Transverse colon (tissue), 4 donors: ENCODE measurements at regions not wholly inside any gene's neighbourhood (a gene's known extent, or its start where the extent isn't known, plus 50 kb on each side); places are given as distances from the start of the nearest gene placed in this dataset.

Experiments used
- DNase-seq: peaks from one replicate; pipeline ENCODE4 v3.0.0-alpha.2; 2019
- H3K27ac ChIP-seq, 4 donors: fragments of 200-600 bp; sonication (generic); 2 replicates each; pipeline ENCODE4 v1.5.1; 2016 to 2018; ENCODE audit warnings: inconsistent platforms in 4 of 4
- H3K27me3 ChIP-seq: fragments of 200-600 bp; sonication (generic); 2 replicates; pipeline ENCODE4 v1.5.1; 2017; ENCODE audit warnings: inconsistent platforms
- H3K36me3 ChIP-seq, 4 donors: fragments of 200-600 bp; sonication (generic); 2 replicates each; pipeline ENCODE4 v1.5.1; 2017 to 2019; ENCODE audit warnings: inconsistent platforms in 4 of 4
- H3K4me1 ChIP-seq, 4 donors: fragments of 200-600 bp; sonication (generic); 2 replicates each; pipeline ENCODE4 v1.5.1; 2017 to 2020; ENCODE audit warnings: inconsistent platforms in 4 of 4
- H3K4me3 ChIP-seq, 4 donors: fragments of 200-600 bp; sonication (generic); 1 replicate in 1 of 4; 2 replicates in 3 of 4; pipeline versions ENCODE4 v1.5.1 to v1.6.1; 2017 to 2019; ENCODE audit warnings: inconsistent platforms in 4 of 4
- H3K9me3 ChIP-seq, 2 donors: fragments of 200-600 bp; sonication (generic); 2 replicates each; pipeline ENCODE4 v1.5.1; 2017 to 2019; ENCODE audit warnings: inconsistent platforms in 2 of 2
- CTCF ChIP-seq, 5 experiments: fragments of 200-600 bp in 3 of 5; fragments of 450-650 bp in 2 of 5; sonication (generic) in 3 of 5; IDR thresholded peaks; 1 replicate in 2 of 5; 2 replicates in 3 of 5; pipeline ENCODE4 v1.5.1; 2016 to 2017; ENCODE audit warnings: antibody characterized with exemption in 5 of 5, inconsistent platforms in 3 of 5, mild to moderate bottlenecking in 2 of 5, moderate library complexity in 1 of 5
- EP300 ChIP-seq: sonication (generic); formaldehyde crosslinking; IDR thresholded peaks from one replicate; pipeline ENCODE4 v1.6.1; 2017; ENCODE audit warnings: antibody characterized with exemption, low read depth
- POLR2A ChIP-seq: fragments of 450-650 bp; IDR thresholded peaks from one replicate; pipeline ENCODE4 v1.6.1; 2016; ENCODE audit warnings: antibody characterized with exemption, mild to moderate bottlenecking, moderate library complexity
- POLR2AphosphoS5 ChIP-seq, 3 donors: sonication (generic); formaldehyde crosslinking; IDR thresholded peaks; one replicate each; pipeline ENCODE4 v1.6.1; 2016; ENCODE audit warnings: antibody characterized with exemption in 3 of 3
- WGBS, 2 donors: methylation state at CpG; one replicate each; pipeline ENCODE4 v1.1.5; 2018; ENCODE audit warnings: low coverage in 1 of 2; 5-methylcytosine and 5-hydroxymethylcytosine counted together
- in situ Hi-C, 4 donors: fragments of 200-750 bp; cut with MboI; loops; one replicate each; pipeline versions ENCODE4 v1.15.0 to v1.15.1; 2017; ENCODE audit warnings: low sequenced_read_pairs in 3 of 4, low pct_ligation_motif_present in 1 of 4, low pct_unique_long_range_greater_than_20kb in 1 of 4
- intact Hi-C: fragments of 100-400 bp; cut with DNase I; formaldehyde crosslinking; loops from one replicate; pipeline ENCODE4 v1.15.1; 2023; ENCODE audit warnings: low total_unique reads

GRCh38 chr15:97053635-97054034 lies 723.1 kb downstream of the NR2F2 start:
- TF ChIP-seq POLR2AphosphoS5 (IDR thresholded peaks at IDR 0.05) (no peak), EP300 (no peak), POLR2A (no peak), CTCF (IDR thresholded peaks at IDR 0.05) (no peak)
- no peak for DNase-seq
- no peak overlapping the region for H3K4me3 ChIP-seq
- no peaks in the 10 kb centered on the region for H3K4me1 ChIP-seq
- 36 to 56% methylated on average over 1 to 2 of the region's 2 CpGs for WGBS, 2 donors
- no peak overlapping the region for H3K27ac ChIP-seq
- intact Hi-C loops, result no loop called here
- in situ Hi-C loops, result no loop called here
- no peaks in the 10 kb centered on the region for H3K27me3 ChIP-seq
- no peaks in the 10 kb centered on the region for H3K36me3 ChIP-seq
- no peaks in the 10 kb centered on the region for H3K9me3 ChIP-seq

- DNase-seq, result no peak
- H3K9me3 ChIP-seq, result no peaks in the 10 kb centered on the region
- no peak for TF ChIP-seq POLR2AphosphoS5 (IDR thresholded peaks at IDR 0.05)
- 89 to 94% methylated on average over 4 to 6 of the region's 6 CpGs for WGBS, 2 donors
- no peaks in the 10 kb centered on the region for H3K36me3 ChIP-seq
- intact Hi-C loops (no loop called here), in situ Hi-C loops (no loop called here)
- H3K27ac ChIP-seq, result no peak overlapping the region
- H3K4me3 ChIP-seq, result no peak overlapping the region
- no peaks in the 10 kb centered on the region for H3K4me1 ChIP-seq
- H3K27me3 ChIP-seq, result no peaks in the 10 kb centered on the region
These were observed 727.0 kb downstream of the NR2F2 start for GRCh38 chr15:97057503-97057902.

- no peak for TF ChIP-seq POLR2AphosphoS5 (IDR thresholded peaks at IDR 0.05)
- no peak for TF ChIP-seq POLR2A
- TF ChIP-seq EP300, result no peak
- TF ChIP-seq CTCF (IDR thresholded peaks at IDR 0.05), result no peak
- Histone ChIP-seq H3K4me1 (no peaks in the 10 kb centered on the region), H3K27me3 (no peaks in the 10 kb centered on the region), H3K4me3 (no peak overlapping the region), H3K36me3 (no peaks in the 10 kb centered on the region), H3K27ac (no peak overlapping the region), H3K9me3 (no peaks in the 10 kb centered on the region)
- intact Hi-C loops (no loop called here), in situ Hi-C loops (no loop called here)
- no peak for DNase-seq
- WGBS, 2 donors, result 78 to 82% methylated on average over 5 of the region's 5 CpGs
These were observed 728.8 kb downstream of the NR2F2 start for GRCh38 chr15:97059281-97059680.

- Histone ChIP-seq H3K27ac (no peak overlapping the region), H3K27me3 (no peaks in the 10 kb centered on the region), H3K9me3 (no peaks in the 10 kb centered on the region), H3K36me3 (no peaks in the 10 kb centered on the region), H3K4me3 (no peak overlapping the region), H3K4me1 (no peaks in the 10 kb centered on the region)
- intact Hi-C loops (no loop called here), in situ Hi-C loops (no loop called here)
- 46 to 67% methylated on average over 2 of the region's 2 CpGs for WGBS, 2 donors
- TF ChIP-seq CTCF (IDR thresholded peaks at IDR 0.05) (no peak), EP300 (no peak), POLR2AphosphoS5 (IDR thresholded peaks at IDR 0.05) (no peak), POLR2A (no peak)
- no peak for DNase-seq
These were observed 730.9 kb downstream of the NR2F2 start for GRCh38 chr15:97061392-97061791.

- H3K27ac ChIP-seq, result no peak overlapping the region
- TF ChIP-seq CTCF (IDR thresholded peaks at IDR 0.05), result no peak
- TF ChIP-seq POLR2AphosphoS5 (IDR thresholded peaks at IDR 0.05), result no peak
- TF ChIP-seq POLR2A, result no peak
- no peak for TF ChIP-seq EP300
- H3K36me3 ChIP-seq, result no peaks in the 10 kb centered on the region
- no peaks in the 10 kb centered on the region for H3K9me3 ChIP-seq
- H3K27me3 ChIP-seq, result no peaks in the 10 kb centered on the region
- in situ Hi-C loops, result no loop called here
- H3K4me1 ChIP-seq, result no peaks in the 10 kb centered on the region
- no peak overlapping the region for H3K4me3 ChIP-seq
- no peak for DNase-seq
- intact Hi-C loops, result no loop called here
- 82% methylated on average over 4 of the region's 4 CpGs; no CpG with 5 or more reads in 1 of the 2 donors for WGBS, 2 donors
These were observed 741.2 kb downstream of the NR2F2 start for GRCh38 chr15:97071668-97072067.
